SU-DHL-6 (cell line): ENCODE measurements at regions not wholly inside any gene's neighbourhood (a gene's known extent, or its start where the extent isn't known, plus 50 kb on each side); places are given as distances from the start of the nearest gene placed in this dataset.

Experiments
- EZH2phosphoT487 ChIP-seq: fragments of 200-600 bp; sonication (generic), shearing (Covaris generic); conservative IDR thresholded peaks from 2 replicates; pipeline ENCODE4 v1.6.1; 2018; ENCODE audit warnings: mild to moderate bottlenecking, antibody characterized with exemption, low read length, moderate library complexity, mixed read lengths
- TF ChIP-seq, protein P1 (sequence below): fragments of 200-600 bp; sonication (generic); IDR thresholded peaks from one replicate; pipeline ENCODE4 v1.5.1; 2017; ENCODE audit warnings: antibody characterized with exemption, mild to moderate bottlenecking, low read length, moderate library complexity; ENCODE audit not compliant: insufficient read depth, poor library complexity, severe bottlenecking

- TF ChIP-seq, protein P1, sequence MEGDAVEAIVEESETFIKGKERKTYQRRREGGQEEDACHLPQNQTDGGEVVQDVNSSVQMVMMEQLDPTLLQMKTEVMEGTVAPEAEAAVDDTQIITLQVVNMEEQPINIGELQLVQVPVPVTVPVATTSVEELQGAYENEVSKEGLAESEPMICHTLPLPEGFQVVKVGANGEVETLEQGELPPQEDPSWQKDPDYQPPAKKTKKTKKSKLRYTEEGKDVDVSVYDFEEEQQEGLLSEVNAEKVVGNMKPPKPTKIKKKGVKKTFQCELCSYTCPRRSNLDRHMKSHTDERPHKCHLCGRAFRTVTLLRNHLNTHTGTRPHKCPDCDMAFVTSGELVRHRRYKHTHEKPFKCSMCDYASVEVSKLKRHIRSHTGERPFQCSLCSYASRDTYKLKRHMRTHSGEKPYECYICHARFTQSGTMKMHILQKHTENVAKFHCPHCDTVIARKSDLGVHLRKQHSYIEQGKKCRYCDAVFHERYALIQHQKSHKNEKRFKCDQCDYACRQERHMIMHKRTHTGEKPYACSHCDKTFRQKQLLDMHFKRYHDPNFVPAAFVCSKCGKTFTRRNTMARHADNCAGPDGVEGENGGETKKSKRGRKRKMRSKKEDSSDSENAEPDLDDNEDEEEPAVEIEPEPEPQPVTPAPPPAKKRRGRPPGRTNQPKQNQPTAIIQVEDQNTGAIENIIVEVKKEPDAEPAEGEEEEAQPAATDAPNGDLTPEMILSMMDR: no peak
- no peak for TF ChIP-seq EZH2phosphoT487
These were observed 89.4 kb downstream of the KCTD12 start for GRCh38 chr13:76796851-76797250.
